Stimulated activated CD4-positive, alpha-beta T cell treated with anti-CD3 and anti-CD28 coated beads, Interleukin-15, amount 100 ng/mL, for 24 hours (primary cell): ENCODE measurements at regions not wholly inside any gene's neighbourhood (a gene's known extent, or its start where the extent isn't known, plus 50 kb on each side); places are given as distances from the start of the nearest gene placed in this dataset.
"Not testable (repeated sequence)": the region's sequence is repeated elsewhere in the genome, so short reads cannot be mapped to it uniquely, and the experiment has no call there.

Source experiments
- DNase-seq: peaks from one replicate; pipeline ENCODE4 v3.0.0-alpha.2; 2020

DNA sequence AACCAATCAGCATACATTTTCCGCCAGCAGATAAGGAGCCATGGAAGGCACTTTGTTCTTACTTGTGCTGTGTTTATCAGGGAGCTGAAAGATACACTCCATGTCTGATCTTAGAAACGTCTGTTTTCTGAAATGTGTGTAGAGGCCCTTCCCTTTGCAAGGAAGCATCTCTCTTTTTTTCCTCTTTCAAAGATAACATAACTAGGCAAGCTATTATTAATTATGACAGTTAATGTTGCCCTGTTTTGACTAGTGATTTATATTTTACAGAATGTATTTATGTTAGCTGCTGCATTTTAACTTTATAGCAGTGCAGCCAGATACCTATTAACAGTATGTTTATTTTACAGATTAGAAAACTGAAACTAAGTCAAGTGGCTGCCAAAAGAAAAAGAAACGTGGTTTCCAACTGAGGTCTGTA is 683.2 kb upstream of the IGFBP3 start:
- DNase-seq, result no peak

DNA sequence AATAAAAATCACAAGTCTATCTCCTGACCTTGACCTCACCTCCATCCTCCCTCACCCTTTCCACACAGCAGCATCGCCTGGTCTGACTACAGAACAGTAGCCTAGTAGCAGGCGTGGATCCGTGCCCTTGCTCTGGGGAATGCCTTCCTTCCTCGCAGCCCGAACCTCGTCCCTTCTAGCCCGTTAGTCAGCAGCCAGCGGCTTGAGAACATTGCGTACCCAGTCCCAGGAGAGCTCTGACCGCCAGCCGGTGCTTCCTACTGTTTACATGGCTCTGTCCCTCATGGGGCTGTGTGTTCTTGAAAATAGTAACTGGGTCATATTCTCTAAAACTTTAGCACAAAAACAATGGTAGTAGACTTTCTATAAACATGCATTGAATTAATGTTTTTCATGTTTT is 682.7 kb upstream of the IGFBP3 start:
- DNase-seq, result no peak

DNA sequence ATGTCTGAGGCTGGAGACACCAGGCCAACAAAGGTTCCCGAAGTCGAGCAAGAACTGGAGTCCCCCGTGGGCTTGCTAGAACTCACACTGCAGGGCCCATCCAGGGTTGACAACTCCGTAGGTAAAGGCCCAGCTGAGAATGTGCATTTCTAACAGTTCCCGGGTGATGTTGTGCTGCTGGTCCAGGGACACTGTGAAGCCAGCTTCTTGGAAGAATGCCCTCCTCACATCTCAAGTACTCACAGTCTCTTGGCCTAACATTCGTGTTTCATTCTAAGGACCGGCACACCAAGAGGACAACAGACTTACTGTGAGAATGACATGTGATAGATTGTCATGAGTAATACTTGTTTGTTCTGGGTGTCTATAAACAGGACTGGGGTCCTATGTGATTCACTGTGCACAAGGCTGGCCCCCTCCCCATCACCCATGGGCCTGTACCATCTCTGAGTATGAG is 682.3 kb upstream of the IGFBP3 start:
- no peak for DNase-seq

DNA sequence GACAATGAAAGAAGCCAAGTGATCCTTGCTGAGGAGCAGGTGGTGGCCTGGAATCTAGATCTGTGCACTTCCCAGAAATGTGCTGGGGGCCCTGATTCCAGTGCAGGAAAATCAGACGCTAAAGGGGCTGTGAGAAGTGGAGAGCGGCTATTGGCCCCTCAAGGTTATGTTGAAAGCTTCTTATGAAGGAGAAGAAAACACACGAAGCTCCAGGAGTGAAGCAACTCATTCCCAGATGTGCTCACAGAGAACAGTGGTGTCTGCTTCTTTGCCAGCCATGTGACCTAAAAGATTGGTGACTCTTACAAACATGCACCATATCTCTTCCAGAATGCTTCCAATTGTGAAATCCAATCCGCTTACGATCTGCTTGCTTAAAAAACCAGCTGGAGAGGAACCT is 679.3 kb upstream of the IGFBP3 start:
- no peak for DNase-seq

DNA sequence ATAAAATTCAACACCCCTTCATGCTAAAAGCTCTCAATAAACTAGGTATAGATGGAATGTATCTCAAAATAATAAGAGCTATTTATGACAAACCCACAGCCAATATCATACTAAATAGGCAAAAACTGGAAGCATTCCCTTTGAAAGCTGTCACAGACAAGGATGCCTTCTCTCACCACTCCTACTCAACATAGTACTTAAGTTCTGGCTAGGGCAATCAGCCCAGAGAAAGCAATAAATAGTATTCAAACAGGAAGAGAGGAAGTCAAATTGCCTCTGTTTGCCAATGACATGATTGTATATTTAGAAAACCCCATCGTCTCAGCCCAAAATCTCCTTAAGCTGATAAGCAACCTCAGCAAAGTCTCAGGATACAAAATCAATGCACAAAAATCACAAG is 673.8 kb upstream of the IGFBP3 start:
- not testable (repeated sequence) for DNase-seq

DNA sequence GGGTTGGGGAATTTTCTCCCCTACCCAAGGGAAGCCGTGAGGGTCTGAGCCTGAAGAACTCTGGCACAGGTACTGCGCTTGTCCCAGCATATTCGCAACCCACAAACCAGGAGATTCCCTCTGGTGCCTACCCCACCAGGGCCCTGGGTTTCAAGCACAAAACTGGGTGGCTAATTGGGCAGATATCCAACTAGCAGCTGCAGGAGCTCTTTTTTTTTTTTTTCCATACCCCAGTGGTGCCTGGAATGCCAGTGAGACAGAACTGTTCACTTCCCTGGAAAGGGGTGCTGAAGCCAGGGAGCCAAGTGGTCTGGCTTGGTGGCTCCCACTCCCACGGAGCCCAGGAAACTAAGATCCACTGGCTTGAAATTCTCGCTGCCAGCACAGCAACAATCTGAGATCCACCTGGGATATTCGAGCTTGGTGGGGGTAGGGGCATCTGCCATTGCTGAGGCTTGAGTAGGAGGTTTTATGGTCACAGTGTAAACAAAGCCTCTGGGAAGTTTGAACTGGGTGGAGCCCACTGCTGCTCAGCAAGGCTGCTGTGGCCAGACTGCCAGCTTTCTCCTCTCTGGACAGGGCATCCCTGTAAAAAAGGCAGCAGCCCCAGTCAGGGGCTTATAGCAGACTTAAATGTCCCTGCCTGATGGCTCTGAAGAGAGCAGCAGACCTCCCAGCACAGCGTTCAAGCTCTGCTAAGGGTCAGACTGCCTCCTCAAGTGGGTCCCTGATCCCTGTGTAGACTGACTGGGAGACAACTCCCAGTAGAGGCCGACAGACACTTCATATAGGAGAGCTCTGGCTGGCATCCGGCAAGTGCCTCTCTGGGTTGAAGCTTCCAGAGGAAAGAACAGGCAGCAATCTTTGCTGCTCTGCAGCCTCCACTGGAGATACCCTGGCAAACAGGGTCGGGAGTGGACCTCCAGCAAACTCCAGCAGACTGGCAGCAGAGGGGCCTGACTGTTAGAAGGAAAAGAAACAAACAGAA is 670.1 kb upstream of the IGFBP3 start:
- DNase-seq, result not testable (repeated sequence)

DNA sequence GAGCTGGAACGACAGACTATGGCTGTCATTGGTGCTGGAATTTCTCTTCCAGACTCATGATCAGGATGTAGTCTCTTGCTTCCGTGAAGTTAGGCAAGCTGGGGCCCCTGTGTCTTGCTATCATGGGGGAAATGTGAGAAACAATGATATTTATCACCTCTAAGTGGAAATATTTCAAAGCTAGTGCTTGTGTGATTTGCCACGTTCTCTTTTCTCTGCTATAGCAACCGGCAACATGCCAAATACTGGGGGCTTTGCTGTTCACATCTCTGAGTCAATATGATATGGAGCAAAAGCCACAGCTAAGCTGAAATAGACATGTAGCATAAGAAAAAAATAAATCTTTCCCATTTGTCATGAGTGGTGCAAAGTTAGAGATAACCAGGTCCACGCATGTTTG is 668.2 kb upstream of the IGFBP3 start:
- DNase-seq, result no peak

DNA sequence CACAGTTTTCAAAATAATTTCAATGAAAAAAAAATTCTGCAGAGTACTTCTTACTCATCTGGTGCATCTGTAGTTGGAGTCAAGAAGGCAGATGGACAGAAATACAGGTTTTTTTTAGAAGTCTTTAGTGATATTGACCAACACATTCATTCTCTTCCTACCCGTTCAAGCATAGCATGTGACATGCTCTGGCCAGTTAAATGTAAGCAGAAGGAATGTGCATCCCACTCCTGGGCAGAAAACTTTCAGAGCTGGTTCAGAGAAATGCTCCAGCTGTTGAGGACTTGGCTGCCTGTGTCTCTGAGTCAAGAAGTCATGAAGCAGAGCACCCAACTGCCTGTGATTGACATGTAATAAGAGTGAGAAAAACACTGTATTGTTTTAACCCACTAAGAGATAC is 665.3 kb upstream of the IGFBP3 start:
- DNase-seq, result no peak

DNA sequence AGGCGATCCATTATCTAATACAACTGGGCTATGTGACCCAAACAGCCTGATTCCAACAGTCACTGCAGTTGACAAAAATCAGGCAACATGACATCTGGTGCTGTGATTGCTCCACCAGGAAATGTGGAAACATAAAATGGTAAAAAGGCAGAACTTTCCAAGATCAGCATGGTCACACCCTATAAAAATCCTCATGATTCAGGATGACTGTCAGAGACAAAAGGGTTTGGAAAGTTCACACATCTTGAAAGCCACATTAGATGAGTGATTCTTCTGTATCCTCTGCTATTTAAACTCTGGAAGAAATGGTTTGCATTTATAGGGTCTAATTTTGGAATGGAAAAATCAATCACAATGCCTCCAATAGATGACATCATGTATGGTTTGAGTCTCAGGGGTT is 662.6 kb upstream of the IGFBP3 start:
- no peak for DNase-seq

DNA sequence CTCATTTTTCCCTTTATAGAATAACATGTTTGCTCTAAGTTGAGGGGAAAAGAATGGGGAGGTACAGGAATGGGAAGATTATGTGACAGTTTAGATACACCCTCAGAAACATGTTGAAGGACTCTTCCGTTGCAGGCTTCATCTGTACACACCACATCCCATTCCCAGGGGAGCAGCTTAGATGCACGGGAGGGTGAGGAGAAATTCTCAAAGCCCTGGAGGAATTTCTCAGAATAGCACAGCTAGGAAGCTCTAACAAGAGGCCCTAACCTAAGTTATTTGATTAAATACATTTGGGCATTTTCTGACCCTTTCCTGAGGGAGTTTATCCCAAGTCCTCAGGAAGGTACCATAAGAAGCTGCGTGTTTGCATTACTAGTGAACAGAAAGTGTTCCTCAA is 660.2 kb upstream of the IGFBP3 start:
- no peak for DNase-seq

DNA sequence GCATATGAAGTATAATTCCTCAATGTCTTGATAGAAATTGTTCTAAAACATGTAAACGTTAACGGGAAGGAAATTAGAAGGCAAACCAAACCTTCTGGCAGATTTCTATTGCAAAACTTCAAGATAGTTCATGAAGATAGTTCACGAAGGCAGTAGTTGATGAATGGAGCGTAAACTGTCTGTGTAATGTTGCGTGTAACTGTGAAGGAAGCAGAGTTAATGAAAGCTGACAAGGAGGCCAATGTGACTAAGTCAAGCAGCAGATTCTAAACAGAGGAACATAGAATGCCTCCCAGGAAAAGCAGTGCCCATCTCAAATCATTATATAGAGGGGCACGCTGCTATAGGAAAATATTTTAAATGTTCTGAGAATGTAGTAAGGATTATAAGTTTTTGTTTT is 659.7 kb upstream of the IGFBP3 start:
- no peak for DNase-seq

DNA sequence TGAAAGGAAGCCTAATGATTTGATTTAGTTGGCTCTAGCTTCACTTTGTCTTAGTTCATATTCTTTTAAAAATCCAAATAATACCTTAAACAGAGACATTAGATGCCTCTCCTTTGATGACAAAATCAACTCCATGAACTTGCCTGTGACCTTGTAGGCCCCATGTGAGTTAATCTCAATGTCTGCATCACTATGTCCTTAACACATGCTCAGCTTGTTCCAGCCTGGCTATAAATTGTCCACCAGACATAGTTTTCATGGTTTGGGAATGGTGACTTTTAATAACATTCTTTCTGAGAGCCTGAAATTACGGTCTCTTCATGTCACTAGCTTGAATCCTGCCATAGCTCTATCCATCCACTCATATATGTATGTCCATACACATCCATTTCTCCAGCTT is 656.3 kb upstream of the IGFBP3 start:
- DNase-seq, result no peak

DNA sequence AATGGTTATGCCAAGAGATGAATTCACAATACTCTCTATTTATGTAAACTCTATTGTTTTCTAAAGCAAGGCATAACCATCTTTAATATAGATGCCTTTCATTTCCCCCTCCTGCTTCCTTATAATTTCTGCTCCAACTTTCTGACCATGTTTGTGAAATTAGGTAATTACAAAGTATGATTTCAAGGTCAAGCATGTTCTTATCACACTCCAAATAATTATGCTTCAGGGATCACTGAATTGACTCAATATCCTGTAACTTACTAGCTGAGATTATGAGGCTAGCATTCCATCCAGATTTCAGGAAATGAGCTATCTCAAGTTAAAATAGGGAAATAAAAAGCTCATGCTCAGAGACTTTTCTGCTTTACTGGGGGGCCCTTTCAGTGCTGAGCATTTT is 655.9 kb upstream of the IGFBP3 start:
- DNase-seq, result no peak

DNA sequence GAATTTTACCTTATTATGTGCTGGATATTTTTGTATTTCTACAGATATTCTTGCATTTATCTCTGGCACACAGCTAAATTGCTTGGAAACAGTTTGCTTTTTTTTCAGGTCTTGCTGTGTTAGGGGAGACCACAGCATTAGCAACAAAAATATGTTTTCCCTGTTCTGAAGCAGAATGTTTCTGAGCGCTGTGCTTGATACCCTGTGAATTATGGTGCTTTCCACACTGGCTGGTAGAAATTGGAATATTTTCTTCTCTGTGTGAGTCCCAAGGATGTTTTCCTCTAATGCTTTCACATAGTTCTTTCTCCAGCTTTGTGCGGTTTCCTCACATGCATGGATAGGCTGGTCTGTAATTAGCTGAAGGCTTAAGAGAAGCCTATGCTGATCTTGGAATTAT is 651.6 kb upstream of the IGFBP3 start:
- no peak for DNase-seq

DNA sequence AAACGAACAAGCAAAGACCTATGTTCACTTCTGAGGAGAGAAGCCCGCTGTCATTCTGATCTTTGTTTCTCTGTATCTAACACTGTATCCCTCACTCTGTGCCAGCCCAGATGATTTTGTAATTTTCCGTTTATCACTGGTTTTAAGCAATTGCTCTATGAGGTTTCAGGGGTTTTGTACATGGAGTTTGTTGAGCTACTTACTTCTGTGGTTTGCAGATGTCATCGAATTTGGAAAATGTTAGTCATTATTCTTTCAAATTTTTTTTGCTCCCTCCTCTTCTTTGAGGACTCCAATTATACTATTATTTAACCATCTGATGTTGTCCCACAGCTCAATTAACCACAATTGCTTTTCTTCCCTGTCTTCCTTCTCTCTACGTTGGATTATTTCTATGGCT is 650.9 kb upstream of the IGFBP3 start:
- no peak for DNase-seq

DNA sequence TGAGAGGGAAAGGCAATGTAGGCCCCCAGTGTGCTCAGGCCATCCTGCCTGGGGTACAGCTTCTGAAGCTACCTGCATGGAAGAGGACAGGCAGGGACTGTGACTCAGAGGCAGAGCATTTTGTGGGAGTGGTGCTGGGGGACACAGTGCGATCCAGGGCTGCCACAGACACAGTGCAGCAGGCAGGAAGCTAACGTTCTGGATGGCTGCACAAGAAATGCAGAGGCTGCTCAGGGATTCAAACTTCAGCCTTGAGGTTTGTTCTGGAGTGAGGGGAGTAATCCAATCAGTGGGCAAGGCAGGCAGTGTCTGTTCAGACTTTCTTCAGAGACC is 648.0 kb upstream of the IGFBP3 start:
- DNase-seq, result no peak

DNA sequence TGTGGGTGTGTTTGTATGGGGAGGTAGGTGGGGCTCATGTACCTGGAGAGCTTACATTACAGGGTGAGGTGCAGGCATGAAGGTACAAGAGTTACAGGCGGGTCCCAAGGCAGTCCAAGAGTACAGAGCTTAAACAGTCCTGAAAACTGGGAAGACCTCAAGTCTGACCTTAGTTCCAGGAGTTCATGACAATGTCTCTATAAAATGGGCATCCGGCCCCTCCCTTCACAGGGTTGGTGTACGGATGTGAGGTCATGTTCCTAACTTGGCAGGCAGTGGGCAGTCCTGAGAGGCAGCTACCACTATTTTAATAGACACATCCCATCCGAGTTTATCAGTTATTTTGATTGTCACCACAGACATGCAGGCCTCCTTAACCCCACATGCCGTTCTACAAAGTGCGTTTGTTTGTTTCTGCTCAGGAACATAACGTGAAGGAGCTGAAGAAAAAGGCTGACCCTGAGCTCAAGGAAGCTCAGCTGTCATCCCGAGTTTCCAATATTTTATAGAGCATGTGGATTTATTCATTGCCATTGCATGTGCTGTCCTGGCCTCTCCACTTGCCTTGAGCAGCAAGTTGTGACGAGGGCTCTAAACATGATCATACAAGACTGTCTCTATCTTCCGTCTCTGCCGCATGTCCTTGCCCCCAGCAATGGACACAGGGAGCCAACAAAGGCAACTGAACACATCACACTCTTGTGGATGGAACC is 647.5 kb upstream of the IGFBP3 start:
- DNase-seq, result no peak

DNA sequence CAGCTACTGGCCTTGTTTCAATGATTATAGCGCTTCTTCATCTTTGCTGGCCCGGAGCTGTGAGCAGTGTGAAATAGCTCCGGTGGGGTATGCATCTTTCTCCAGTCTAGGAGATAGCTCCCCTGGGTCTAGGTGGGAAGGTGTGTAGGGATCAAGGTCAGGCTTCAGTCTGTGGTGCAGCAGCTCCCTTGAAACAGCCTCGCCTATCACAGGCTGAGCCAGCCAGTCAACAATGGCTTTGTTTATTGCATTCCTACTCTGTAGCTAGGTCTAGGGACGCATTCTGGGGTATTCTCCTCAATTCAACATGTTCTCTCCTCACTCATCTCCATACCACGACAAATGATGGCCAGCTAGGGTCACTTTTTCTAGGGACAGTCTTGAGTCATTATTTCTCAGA is 646.8 kb upstream of the IGFBP3 start:
- no peak for DNase-seq

DNA sequence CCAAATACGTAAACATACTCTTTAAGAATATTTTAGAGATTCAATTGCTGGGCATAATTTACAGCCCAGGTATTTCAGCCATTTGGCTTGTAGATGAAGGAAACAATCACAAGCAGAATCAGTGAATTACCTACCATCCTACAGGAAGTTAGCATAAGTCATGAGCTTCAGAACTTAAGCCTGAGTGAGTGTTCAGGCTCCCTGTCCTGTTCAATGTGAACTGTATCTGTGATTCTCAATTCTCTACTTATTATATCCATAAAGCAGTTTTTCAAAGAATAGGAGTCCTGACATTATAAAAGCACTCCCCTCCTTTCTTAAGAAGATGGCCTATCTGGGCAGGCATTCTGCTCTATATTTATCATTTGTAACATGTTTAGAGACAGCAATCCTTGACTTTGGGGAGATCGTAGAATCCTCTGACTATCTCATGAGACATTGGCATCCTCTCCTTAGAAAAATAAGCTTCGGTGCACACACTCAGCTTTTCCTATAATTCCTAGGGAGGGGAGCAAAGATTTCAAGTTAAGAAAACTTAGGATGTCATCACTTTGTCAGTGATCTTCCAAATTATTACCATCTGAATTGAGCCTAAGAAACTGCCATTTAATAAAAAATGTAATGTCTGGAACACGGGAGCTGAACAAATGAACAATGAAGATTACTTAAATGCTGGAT is 645.2 kb upstream of the IGFBP3 start:
- no peak for DNase-seq

DNA sequence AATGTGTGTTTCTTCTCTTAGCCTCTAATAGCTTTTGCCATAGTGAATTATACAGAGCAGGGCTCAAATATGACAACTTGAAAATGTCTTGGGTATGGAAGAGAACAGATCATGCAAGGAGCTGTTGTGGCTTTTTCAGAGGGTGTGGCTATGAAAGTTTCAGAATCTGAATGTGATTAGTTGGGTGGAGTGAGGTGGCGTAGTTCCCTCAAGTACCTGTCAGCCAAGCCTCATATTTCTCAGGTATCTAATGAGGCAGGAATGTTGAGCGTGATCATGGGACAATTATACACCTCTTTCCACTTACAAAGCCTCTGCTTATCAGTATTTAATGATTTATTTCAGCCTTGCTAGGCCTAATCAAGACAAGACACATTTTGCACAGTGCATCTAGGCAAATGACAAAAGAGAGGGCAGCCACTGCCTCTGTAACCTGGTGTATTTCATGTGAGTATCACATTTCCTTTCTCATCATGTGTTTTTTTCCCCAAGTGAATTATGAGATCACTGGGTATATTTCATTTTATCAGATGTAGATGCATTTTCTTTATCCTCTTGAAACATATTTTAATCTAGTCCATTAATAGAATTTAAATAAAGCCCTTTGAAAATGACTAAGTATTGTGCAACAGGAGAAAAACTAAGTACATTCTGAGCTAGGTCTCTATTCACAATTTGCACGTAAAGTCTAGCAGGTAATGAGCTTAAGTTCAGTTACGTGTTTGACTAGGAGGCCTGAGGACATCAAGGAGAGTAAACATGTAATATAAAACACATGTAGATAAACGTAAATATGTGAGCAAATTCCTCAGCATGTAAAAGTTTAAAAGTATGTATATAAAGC is 644.4 kb upstream of the IGFBP3 start:
- no peak for DNase-seq

DNA sequence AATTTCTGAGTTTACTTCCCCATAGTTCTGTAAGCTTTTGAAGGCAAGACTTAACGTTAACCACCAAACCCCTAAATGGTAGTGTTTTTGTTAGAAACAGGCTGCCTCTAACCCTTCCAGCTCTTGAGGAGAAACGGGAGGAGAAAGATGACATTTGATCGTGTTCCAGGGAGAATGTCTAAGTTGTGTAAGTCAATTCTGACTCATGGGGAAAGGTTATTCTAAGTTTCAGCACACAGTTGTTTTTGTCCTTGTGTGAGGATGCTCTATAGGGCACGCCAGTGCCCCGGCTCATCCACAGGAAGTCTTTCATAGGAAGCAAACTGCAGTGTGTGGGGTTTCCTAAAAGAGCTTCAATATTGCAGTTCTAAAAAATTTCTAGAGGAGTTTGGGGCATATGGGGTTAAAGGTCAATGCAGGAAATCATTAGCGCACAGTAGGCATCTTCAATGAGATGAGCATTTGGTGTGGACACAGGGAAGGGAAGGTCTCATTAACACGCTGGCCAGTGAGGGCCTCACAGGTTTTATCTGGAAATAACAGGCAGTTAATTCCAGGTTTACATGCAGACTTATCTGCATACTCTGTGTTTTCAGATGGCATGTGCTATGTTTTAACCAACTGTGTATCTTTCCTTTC is 638.2 kb upstream of the IGFBP3 start:
- DNase-seq, result no peak

DNA sequence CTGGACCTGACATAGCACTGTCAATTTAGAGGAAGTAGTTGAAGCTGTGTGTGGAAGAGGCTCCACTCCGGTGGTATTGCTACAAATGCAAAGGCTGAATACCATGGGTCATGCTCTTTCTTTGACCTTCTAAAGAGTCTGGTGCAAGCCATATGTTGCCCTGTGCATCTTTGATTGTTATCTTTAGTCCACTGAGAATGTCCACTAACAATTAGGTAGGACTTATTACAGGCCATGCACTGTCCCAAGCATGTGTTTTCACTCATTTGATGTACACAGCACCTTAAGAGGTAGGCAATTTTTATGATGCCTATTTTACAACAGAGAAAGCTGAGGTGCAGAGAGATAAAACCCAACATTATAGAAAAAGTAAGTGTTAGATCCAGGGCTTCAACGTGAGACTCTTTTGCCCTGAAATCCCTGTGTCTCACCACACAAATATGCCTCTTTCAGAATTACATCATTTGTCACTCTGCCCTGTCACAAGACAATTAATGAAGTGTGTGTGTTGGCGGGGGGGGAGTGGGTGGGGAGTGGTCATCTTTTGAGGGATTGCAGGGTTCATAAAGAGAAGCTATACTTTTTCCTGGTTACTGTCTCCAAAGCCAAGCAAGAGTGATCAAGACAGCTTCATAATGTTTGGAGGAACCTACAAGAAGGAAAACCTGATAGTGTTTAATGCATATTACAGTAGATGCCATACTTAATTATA is 637.6 kb upstream of the IGFBP3 start:
- DNase-seq, result no peak
